ENCODE measurements at regions not wholly inside any gene's neighbourhood (a gene's known extent, or its start where the extent isn't known, plus 50 kb on each side); places are given as distances from the start of the nearest gene placed in this dataset.
"Not testable (repeated sequence)": the region's sequence is repeated elsewhere in the genome, so short reads cannot be mapped to it uniquely, and the experiment has no call there.

DNA sequence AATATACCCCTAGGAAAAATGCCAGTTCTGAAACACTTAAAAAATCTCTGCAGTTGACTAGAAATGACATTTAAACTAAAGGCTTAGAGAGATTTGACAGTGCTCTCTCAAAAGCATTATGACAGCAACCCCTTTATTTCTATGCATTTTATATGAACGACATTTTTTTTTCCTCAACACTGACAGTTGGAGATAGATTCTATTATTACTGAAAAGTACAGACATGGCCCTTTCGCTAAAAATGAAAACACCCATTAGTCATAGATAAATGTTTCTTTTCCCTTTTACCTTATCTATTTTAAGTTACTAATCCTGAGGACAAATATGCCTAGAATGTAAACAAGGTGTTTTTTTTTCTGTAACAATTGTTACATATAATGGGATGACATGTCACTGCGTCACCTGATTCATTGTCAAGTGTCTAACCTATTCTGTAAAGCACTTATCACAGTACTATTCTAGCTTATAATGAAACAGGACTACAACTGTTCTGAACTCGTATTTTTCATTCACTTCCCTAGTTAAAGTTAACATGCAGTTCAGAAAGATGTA lies 1169.6 kb upstream of the CRIM1 start:
- DNase-seq (ENCODE audit: low read depth in 1 of 2, low spot score in 1 of 2): no peak
- Histone ChIP-seq H3K27me3 (ENCODE audit: insufficient read depth, poor library complexity, severe bottlenecking) (no peaks in the 10 kb centered on the region), H3K27ac (replicated peaks) (no peak overlapping the region), H3K4me3 (replicated peaks; ENCODE audit: insufficient read depth, low read length) (no peak overlapping the region)
- TF ChIP-seq GABPA (IDR thresholded peaks at IDR 0.05; ENCODE audit: low read depth) (no peak), SPI1 (IDR thresholded peaks at IDR 0.05; ENCODE audit: borderline replicate concordance, low read depth) (no peak), POLR2AphosphoS5 (IDR thresholded peaks at IDR 0.05; ENCODE audit: low read depth) (no peak)
- TF ChIP-seq, protein P1, sequence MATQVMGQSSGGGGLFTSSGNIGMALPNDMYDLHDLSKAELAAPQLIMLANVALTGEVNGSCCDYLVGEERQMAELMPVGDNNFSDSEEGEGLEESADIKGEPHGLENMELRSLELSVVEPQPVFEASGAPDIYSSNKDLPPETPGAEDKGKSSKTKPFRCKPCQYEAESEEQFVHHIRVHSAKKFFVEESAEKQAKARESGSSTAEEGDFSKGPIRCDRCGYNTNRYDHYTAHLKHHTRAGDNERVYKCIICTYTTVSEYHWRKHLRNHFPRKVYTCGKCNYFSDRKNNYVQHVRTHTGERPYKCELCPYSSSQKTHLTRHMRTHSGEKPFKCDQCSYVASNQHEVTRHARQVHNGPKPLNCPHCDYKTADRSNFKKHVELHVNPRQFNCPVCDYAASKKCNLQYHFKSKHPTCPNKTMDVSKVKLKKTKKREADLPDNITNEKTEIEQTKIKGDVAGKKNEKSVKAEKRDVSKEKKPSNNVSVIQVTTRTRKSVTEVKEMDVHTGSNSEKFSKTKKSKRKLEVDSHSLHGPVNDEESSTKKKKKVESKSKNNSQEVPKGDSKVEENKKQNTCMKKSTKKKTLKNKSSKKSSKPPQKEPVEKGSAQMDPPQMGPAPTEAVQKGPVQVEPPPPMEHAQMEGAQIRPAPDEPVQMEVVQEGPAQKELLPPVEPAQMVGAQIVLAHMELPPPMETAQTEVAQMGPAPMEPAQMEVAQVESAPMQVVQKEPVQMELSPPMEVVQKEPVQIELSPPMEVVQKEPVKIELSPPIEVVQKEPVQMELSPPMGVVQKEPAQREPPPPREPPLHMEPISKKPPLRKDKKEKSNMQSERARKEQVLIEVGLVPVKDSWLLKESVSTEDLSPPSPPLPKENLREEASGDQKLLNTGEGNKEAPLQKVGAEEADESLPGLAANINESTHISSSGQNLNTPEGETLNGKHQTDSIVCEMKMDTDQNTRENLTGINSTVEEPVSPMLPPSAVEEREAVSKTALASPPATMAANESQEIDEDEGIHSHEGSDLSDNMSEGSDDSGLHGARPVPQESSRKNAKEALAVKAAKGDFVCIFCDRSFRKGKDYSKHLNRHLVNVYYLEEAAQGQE (IDR thresholded peaks at IDR 0.05; ENCODE audit: insufficient replicate concordance, low read depth): no peak
- TF ChIP-seq, protein P2, sequence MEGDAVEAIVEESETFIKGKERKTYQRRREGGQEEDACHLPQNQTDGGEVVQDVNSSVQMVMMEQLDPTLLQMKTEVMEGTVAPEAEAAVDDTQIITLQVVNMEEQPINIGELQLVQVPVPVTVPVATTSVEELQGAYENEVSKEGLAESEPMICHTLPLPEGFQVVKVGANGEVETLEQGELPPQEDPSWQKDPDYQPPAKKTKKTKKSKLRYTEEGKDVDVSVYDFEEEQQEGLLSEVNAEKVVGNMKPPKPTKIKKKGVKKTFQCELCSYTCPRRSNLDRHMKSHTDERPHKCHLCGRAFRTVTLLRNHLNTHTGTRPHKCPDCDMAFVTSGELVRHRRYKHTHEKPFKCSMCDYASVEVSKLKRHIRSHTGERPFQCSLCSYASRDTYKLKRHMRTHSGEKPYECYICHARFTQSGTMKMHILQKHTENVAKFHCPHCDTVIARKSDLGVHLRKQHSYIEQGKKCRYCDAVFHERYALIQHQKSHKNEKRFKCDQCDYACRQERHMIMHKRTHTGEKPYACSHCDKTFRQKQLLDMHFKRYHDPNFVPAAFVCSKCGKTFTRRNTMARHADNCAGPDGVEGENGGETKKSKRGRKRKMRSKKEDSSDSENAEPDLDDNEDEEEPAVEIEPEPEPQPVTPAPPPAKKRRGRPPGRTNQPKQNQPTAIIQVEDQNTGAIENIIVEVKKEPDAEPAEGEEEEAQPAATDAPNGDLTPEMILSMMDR (IDR thresholded peaks at IDR 0.05; ENCODE audit: insufficient read depth, low read length): no peak

DNA sequence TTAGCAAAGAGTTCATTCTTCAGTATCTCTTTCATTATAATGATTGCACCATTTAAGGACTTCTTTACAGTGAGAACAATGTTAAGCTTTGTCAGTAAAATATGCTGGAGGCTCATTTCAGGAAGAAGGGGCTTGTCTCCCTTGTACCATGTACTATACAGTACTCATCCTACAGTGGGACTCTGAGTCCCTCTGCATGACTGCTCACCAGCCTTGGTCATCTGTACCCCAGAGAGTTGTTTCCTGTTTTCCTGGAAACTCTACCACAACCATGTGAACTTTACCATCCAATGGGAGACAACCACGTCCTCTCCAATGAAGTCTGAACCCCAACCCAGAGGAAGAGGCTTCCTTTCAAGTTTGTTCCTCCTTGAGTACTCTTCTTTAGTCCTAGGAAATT lies 1171.1 kb upstream of the CRIM1 start:
- TF ChIP-seq, protein P1 (IDR thresholded peaks at IDR 0.05; ENCODE audit: insufficient replicate concordance, low read depth): no peak
- no peak for TF ChIP-seq GABPA (IDR thresholded peaks at IDR 0.05; ENCODE audit: low read depth)
- no peak for TF ChIP-seq POLR2AphosphoS5 (IDR thresholded peaks at IDR 0.05; ENCODE audit: low read depth)
- no peak for TF ChIP-seq SPI1 (IDR thresholded peaks at IDR 0.05; ENCODE audit: borderline replicate concordance, low read depth)
- TF ChIP-seq, protein P2 (IDR thresholded peaks at IDR 0.05; ENCODE audit: insufficient read depth, low read length): no peak
- Histone ChIP-seq H3K4me3 (replicated peaks; ENCODE audit: insufficient read depth, low read length) (no peak overlapping the region), H3K27me3 (ENCODE audit: insufficient read depth, poor library complexity, severe bottlenecking) (no peaks in the 10 kb centered on the region), H3K27ac (replicated peaks) (no peak overlapping the region)
- DNase-seq (ENCODE audit: low read depth in 1 of 2, low spot score in 1 of 2): no peak

DNA sequence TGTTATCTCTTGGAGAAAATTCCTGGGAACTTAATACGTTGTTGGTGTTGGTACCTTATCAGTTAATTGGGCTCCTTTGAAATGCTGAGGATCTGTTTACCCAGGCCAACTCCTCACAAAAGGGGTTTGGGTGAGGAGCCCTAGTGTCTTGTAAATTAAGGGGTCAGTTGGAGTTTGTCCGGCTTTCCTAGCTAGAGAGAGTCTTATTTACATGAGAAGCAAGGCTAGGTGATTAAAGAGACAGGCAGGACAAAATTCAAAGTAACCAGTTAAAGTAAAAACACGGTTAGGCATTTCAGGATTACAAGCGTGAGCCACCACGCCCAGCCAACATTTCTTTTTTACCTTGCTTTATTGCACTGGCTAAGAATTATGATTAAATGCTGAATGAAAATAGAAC lies 1178.9 kb upstream of the CRIM1 start:
- H3K27ac ChIP-seq (replicated peaks); H3K27me3 ChIP-seq (ENCODE audit: insufficient read depth, poor library complexity, severe bottlenecking); H3K4me3 ChIP-seq (replicated peaks; ENCODE audit: insufficient read depth, low read length); DNase-seq (ENCODE audit: low read depth in 1 of 2, low spot score in 1 of 2): not testable (repeated sequence)

DNA sequence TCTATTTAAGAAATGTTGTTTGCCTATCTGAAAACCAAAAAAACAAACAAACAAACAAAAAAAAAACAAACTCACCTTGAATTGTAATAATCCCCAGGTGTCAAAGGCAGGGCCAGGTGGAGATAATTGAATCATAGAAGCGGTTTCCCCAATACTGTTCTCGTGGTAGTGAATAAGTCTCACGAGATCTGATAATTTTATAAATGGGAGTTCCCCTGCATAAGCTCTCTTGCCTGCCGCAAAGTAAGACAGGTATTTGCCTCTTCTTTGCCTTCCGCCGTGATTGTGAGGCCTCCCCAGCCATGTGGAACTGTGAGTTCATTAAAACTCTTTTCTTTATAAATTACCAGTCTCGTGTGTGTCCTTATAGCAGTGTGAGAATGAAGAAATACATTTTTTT lies 1180.7 kb upstream of the CRIM1 start:
- no peak for TF ChIP-seq POLR2AphosphoS5 (IDR thresholded peaks at IDR 0.05; ENCODE audit: low read depth)
- TF ChIP-seq, protein P2 (IDR thresholded peaks at IDR 0.05; ENCODE audit: insufficient read depth, low read length): no peak
- no peak for TF ChIP-seq SPI1 (IDR thresholded peaks at IDR 0.05; ENCODE audit: borderline replicate concordance, low read depth)
- no peak for TF ChIP-seq GABPA (IDR thresholded peaks at IDR 0.05; ENCODE audit: low read depth)
- TF ChIP-seq, protein P1 (IDR thresholded peaks at IDR 0.05; ENCODE audit: insufficient replicate concordance, low read depth): no peak
- Histone ChIP-seq H3K27me3 (ENCODE audit: insufficient read depth, poor library complexity, severe bottlenecking) (no peaks in the 10 kb centered on the region), H3K27ac (replicated peaks) (no peak overlapping the region), H3K4me3 (replicated peaks; ENCODE audit: insufficient read depth, low read length) (no peak overlapping the region)
- no peak for DNase-seq (ENCODE audit: low read depth in 1 of 2, low spot score in 1 of 2)

Measured in HL-60 (cell line).